HepG2 (cell line): ENCODE measurements at regions not wholly inside any gene's neighbourhood (a gene's known extent, or its start where the extent isn't known, plus 50 kb on each side); places are given as distances from the start of the nearest gene placed in this dataset.

Experiments used
- ATAC-seq: fragments of 200-7000 bp; cut with Tn5 transposase; 3 replicates; pipeline ENCODE4 v1.9.1; 2020; ENCODE audit warnings: mild to moderate bottlenecking, moderate library complexity
- BruUV-seq: library from RNA; stranded (reverse); fragments of 400-500 nt; replicated peaks from 2 replicates; lab custom pipeline; 2021; lab: Mats Ljungman, UMichigan
- CTCF ChIA-PET: fragments of 300-600 bp; formaldehyde crosslinking; extraction: SDS; loops from one replicate; lab custom pipeline; 2021; ENCODE audit warnings: low total read pairs, inconsistent platforms, low intra/inter-chr PET ratio; lab: Yijun Ruan, JAX
- POLR2A ChIA-PET: fragments of 350-600 bp; sonication (Branson Sonifier 250); formaldehyde crosslinking; loops from one replicate; lab custom pipeline; 2020; ENCODE audit warnings: antibody characterized with exemption, inconsistent platforms; lab: Yijun Ruan, JAX
- DNase-seq: peaks from one replicate; pipeline ENCODE4 v3.0.0-alpha.2; 2015; ENCODE audit warnings: low spot score
- FAIRE-seq: peaks from 3 replicates; lab custom pipeline; 2011; peaks lifted over from hg19 to GRCh38; lab: Jason Lieb, UNC
- H2AFZ ChIP-seq: one replicate; pipeline ENCODE4 v1.6.1; 2011; ENCODE audit warnings: low read length, inconsistent platforms
- H3K27ac ChIP-seq: fragments of 300-600 bp; 3 replicates; pipeline ENCODE4 v1.8.0; 2011; ENCODE audit warnings: mixed run types, mild to moderate bottlenecking, mixed read lengths, low read length, inconsistent platforms; ENCODE audit not compliant: insufficient read depth; ENCODE audit errors: extremely low read length
- H3K27me3 ChIP-seq, 2 experiments: fragments of 200-600 bp in 1 of 2; 2 replicates in 1 of 2; 3 replicates in 1 of 2; pipeline versions ENCODE4 v1.6.0 to v1.8.0; 2011; ENCODE audit warnings: low read length in 2 of 2, mild to moderate bottlenecking in 2 of 2, moderate library complexity in 2 of 2, inconsistent platforms in 1 of 2; ENCODE audit not compliant: insufficient read depth in 2 of 2, control insufficient read depth in 1 of 2
- H3K36me3 ChIP-seq, 2 experiments: fragments of 200-600 bp in 1 of 2; replicated peaks in 1 of 2; 2 replicates in 1 of 2; 3 replicates in 1 of 2; pipeline versions ENCODE4 v1.5.1 to v1.8.0; 2011; ENCODE audit warnings: low read length in 2 of 2, inconsistent platforms in 1 of 2; ENCODE audit not compliant: insufficient read depth in 2 of 2, control insufficient read depth in 1 of 2
- H3K4me1 ChIP-seq: 2 replicates; pipeline ENCODE4 v1.5.1; 2012; ENCODE audit warnings: low read length, inconsistent platforms; ENCODE audit not compliant: insufficient read depth
- H3K4me2 ChIP-seq: 2 replicates; pipeline ENCODE4 v1.6.0; 2011; ENCODE audit warnings: low read depth, low read length, inconsistent platforms
- H3K4me3 ChIP-seq, 3 experiments: fragments of 200-600 bp in 1 of 3; sonication (generic), shearing (Covaris generic) in 1 of 3; replicated peaks in 1 of 3; 2 replicates each; pipeline ENCODE4 v1.5.1; 2011 to 2016; ENCODE audit warnings: low read length in 3 of 3, inconsistent platforms in 2 of 3, low read depth in 2 of 3, mild to moderate bottlenecking in 2 of 3, control low read depth in 1 of 3, mixed read lengths in 1 of 3; ENCODE audit not compliant: insufficient read depth in 1 of 3
- H3K79me2 ChIP-seq: one replicate; pipeline ENCODE4 v1.6.1; 2011; ENCODE audit warnings: low read length, inconsistent platforms; ENCODE audit not compliant: insufficient read depth
- H3K9ac ChIP-seq: 2 replicates; pipeline ENCODE4 v1.6.0; 2011; ENCODE audit warnings: mild to moderate bottlenecking, low read depth, low read length, inconsistent platforms; ENCODE audit not compliant: insufficient read depth
- H3K9me3 ChIP-seq: 2 replicates; pipeline ENCODE4 v1.5.1; 2012; ENCODE audit warnings: mild to moderate bottlenecking, low read length
- H4K20me1 ChIP-seq: 2 replicates; pipeline ENCODE4 v1.6.0; 2011; ENCODE audit warnings: inconsistent platforms, mild to moderate bottlenecking, low read length, moderate library complexity; ENCODE audit not compliant: insufficient read depth
- HNF1A ChIP-seq, 2 experiments: sonication (generic) in 1 of 2; formaldehyde crosslinking in 1 of 2; IDR thresholded peaks; 2 replicates each; pipeline versions ENCODE4 v1.4.0 to v1.6.1; 2016 to 2020; ENCODE audit warnings: borderline replicate concordance in 1 of 2, low read depth in 1 of 2, mild to moderate bottlenecking in 1 of 2, missing genetic modification reagents in 1 of 2
- HOXA7 ChIP-seq: sonication (generic); formaldehyde crosslinking; IDR thresholded peaks from 2 replicates; pipeline ENCODE4 v1.8.1; 2022; ENCODE audit warnings: mild to moderate bottlenecking, missing genetic modification reagents, moderate library complexity
- KAT2B ChIP-seq: fragments of 150-350 bp; IDR thresholded peaks from 2 replicates; pipeline ENCODE4 v1.6.1; 2014; ENCODE audit warnings: low read depth, low read length, borderline replicate concordance
- MIXL1 ChIP-seq: IDR thresholded peaks from 2 replicates; pipeline ENCODE4 v1.6.1; 2016
- NFIB ChIP-seq: sonication (generic); formaldehyde crosslinking; IDR thresholded peaks from 2 replicates; pipeline ENCODE4 v1.9.0; 2021; ENCODE audit warnings: missing genetic modification reagents, mild to moderate bottlenecking, borderline replicate concordance
- NR2F2 ChIP-seq: IDR thresholded peaks from 2 replicates; pipeline ENCODE4 v1.6.1; 2012; ENCODE audit warnings: low read depth, inconsistent platforms, borderline replicate concordance
- PTBP1 ChIP-seq: fragments of 200-400 bp; formaldehyde crosslinking; IDR thresholded peaks from 2 replicates; pipeline ENCODE4 v1.6.1; 2018; ENCODE audit warnings: low read length, low read depth; ENCODE audit not compliant: poor library complexity, severe bottlenecking
- TAF1 ChIP-seq: sonication (generic); formaldehyde crosslinking; IDR thresholded peaks from 2 replicates; pipeline ENCODE4 v1.4.0; 2020; ENCODE audit warnings: missing genetic modification reagents
- ZNF101 ChIP-seq: sonication (generic); formaldehyde crosslinking; IDR thresholded peaks from 2 replicates; pipeline ENCODE4 v1.4.0; 2020; ENCODE audit warnings: mild to moderate bottlenecking, low read depth, missing genetic modification reagents, borderline replicate concordance
- ZNF17 ChIP-seq: sonication (generic); formaldehyde crosslinking; IDR thresholded peaks from 2 replicates; pipeline ENCODE4 v1.5.0; 2020; ENCODE audit warnings: mild to moderate bottlenecking, missing genetic modification reagents
- ZNF326 ChIP-seq: sonication (generic); formaldehyde crosslinking; IDR thresholded peaks from 2 replicates; pipeline ENCODE4 v1.4.0; 2020; ENCODE audit warnings: missing genetic modification reagents, borderline replicate concordance
- ZNF350 ChIP-seq: sonication (generic); formaldehyde crosslinking; IDR thresholded peaks from 2 replicates; pipeline ENCODE4 v1.4.0; 2020; ENCODE audit warnings: mild to moderate bottlenecking, low read depth, missing genetic modification reagents, borderline replicate concordance
- ZNF501 ChIP-seq: sonication (generic); formaldehyde crosslinking; IDR thresholded peaks from 2 replicates; pipeline ENCODE4 v1.5.1; 2020; ENCODE audit warnings: mild to moderate bottlenecking, moderate library complexity, missing genetic modification reagents
- ZNF792 ChIP-seq: IDR thresholded peaks from 2 replicates; pipeline ENCODE4 v1.6.1; 2016
- WGBS: methylation state at CpG from one replicate; pipeline ENCODE4 v1.1.6; 2017; ENCODE audit warnings: low lambda C conversion rate; 5-methylcytosine and 5-hydroxymethylcytosine counted together
- in situ Hi-C: cut with HindIII; loops from 2 replicates; pipeline ENCODE4 v1.10.0; 2017; ENCODE audit warnings: low pct_unique_long_range_greater_than_20kb; ENCODE audit not compliant: extremely low pct_ligation_motif_present
- intact Hi-C: fragments of 100-400 bp; cut with micrococcal nuclease; formaldehyde crosslinking; loops from one replicate; pipeline ENCODE4 v1.10.0; 2022; ENCODE audit not compliant: unreplicated experiment
- TF ChIP-seq, protein P1 (sequence below): sonication (generic); formaldehyde crosslinking; IDR thresholded peaks from 2 replicates; pipeline ENCODE4 v1.4.0; 2020; ENCODE audit warnings: missing genetic modification reagents, borderline replicate concordance

GRCh38 chr1:208766832-208767231, 522.6 kb upstream of the PLXNA2 start:
- in situ Hi-C loops (no loop called here), intact Hi-C loops (no loop called here)
- WGBS = 19% methylated on average over 4 of the region's 4 CpGs
- Histone ChIP-seq H4K20me1 (no peaks in the 10 kb centered on the region), H3K4me3 (no peak overlapping the region), H3K27ac (no peak overlapping the region), H3K79me2 (no peaks in the 10 kb centered on the region), H3K27me3 (no peaks in the 10 kb centered on the region), H3K4me2 (no peak overlapping the region), H3K4me1 (no peaks in the 10 kb centered on the region), H2AFZ (no peak overlapping the region), H3K9ac (no peak overlapping the region), H3K9me3 (no peaks in the 10 kb centered on the region), H3K36me3 (no peaks in the 10 kb centered on the region)
- CTCF ChIA-PET = no interaction called here
- POLR2A ChIA-PET = no interaction called here
- BruUV-seq = no TSS peak
- FAIRE-seq = no peak
- no peak for DNase-seq
- ATAC-seq = no peak
- TF ChIP-seq, protein P1, sequence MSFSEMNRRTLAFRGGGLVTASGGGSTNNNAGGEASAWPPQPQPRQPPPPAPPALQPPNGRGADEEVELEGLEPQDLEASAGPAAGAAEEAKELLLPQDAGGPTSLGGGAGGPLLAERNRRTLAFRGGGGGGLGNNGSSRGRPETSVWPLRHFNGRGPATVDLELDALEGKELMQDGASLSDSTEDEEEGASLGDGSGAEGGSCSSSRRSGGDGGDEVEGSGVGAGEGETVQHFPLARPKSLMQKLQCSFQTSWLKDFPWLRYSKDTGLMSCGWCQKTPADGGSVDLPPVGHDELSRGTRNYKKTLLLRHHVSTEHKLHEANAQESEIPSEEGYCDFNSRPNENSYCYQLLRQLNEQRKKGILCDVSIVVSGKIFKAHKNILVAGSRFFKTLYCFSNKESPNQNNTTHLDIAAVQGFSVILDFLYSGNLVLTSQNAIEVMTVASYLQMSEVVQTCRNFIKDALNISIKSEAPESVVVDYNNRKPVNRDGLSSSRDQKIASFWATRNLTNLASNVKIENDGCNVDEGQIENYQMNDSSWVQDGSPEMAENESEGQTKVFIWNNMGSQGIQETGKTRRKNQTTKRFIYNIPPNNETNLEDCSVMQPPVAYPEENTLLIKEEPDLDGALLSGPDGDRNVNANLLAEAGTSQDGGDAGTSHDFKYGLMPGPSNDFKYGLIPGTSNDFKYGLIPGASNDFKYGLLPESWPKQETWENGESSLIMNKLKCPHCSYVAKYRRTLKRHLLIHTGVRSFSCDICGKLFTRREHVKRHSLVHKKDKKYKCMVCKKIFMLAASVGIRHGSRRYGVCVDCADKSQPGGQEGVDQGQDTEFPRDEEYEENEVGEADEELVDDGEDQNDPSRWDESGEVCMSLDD (CRISPR knock-in tag) = no peak
- TF ChIP-seq NFIB (CRISPR knock-in tag) (no peak), ZNF326 (CRISPR knock-in tag) (no peak), ZNF350 (CRISPR knock-in tag) (no peak), PTBP1 (no peak), TAF1 (CRISPR knock-in tag) (no peak), ZNF501 (CRISPR knock-in tag) (no peak), NR2F2 (no peak), ZNF17 (no peak), ZNF792 (CRISPR knock-in tag) (no peak), HNF1A (IDR thresholded peaks at IDR 0.05; ENCODE audit: low read depth) (no peak), HNF1A (CRISPR knock-in tag; IDR thresholded peaks at IDR 0.05; ENCODE audit: borderline replicate concordance) (no peak), HOXA7 (CRISPR knock-in tag) (no peak), KAT2B (no peak), ZNF101 (CRISPR knock-in tag) (no peak), MIXL1 (no peak)
